Panc1 (cell line): ENCODE measurements at regions not wholly inside any gene's neighbourhood (a gene's known extent, or its start where the extent isn't known, plus 50 kb on each side); places are given as distances from the start of the nearest gene placed in this dataset.

Source experiments
- ATAC-seq: fragments of 200-7000 bp; cut with Tn5 transposase; 2 replicates; pipeline ENCODE4 v1.9.1; 2020; ENCODE audit warnings: mild to moderate bottlenecking, moderate library complexity
- BruUV-seq: library from RNA; stranded (reverse); fragments of 400-500 nt; replicated peaks from 2 replicates; lab custom pipeline; 2021; lab: Mats Ljungman, UMichigan
- CTCF ChIA-PET: fragments of 300-600 bp; sonication (Branson Sonifier 250); formaldehyde crosslinking; loops from one replicate; lab custom pipeline; 2022; ENCODE audit warnings: antibody characterized with exemption; lab: Charles Lee
- POLR2A ChIA-PET: fragments of 300-600 bp; sonication (Branson Sonifier 250); formaldehyde crosslinking; loops from one replicate; lab custom pipeline; 2022; ENCODE audit warnings: antibody characterized with exemption; lab: Charles Lee
- DNase-seq: peaks from one replicate; pipeline ENCODE4 v3.0.0-alpha.2; 2010; ENCODE audit warnings: low read depth, low spot score
- H3K27ac ChIP-seq: 2 replicates; pipeline ENCODE4 v1.5.1; 2011; ENCODE audit warnings: mild to moderate bottlenecking, low read length, inconsistent platforms
- H3K27me3 ChIP-seq: fragments of 200-500 bp; sonication (Bioruptor generic); 2 replicates; pipeline ENCODE4 v1.6.0; 2014; ENCODE audit warnings: low read length, inconsistent platforms; ENCODE audit not compliant: control insufficient read depth, insufficient read depth
- H3K36me3 ChIP-seq: fragments of 200-500 bp; sonication (Bioruptor generic); 2 replicates; pipeline ENCODE4 v1.5.1; 2014; ENCODE audit warnings: inconsistent platforms, mild to moderate bottlenecking, low read length, moderate library complexity; ENCODE audit not compliant: control insufficient read depth, insufficient read depth
- H3K4me1 ChIP-seq: 2 replicates; pipeline ENCODE4 v1.5.1; 2011; ENCODE audit warnings: inconsistent platforms, mild to moderate bottlenecking, low read length, moderate library complexity; ENCODE audit not compliant: control insufficient read depth, insufficient read depth
- H3K4me3 ChIP-seq, 2 experiments: 2 replicates each; pipeline ENCODE4 v1.5.1; 2011 to 2012; ENCODE audit warnings: low read depth in 2 of 2, low read length in 2 of 2, mild to moderate bottlenecking in 2 of 2, inconsistent platforms in 1 of 2, moderate library complexity in 1 of 2
- H3K9me3 ChIP-seq: fragments of 200-500 bp; sonication (Bioruptor generic); 2 replicates; pipeline ENCODE4 v1.5.1; 2014; ENCODE audit warnings: low read depth, mild to moderate bottlenecking, inconsistent platforms, low read length, moderate library complexity; ENCODE audit not compliant: control insufficient read depth, insufficient read depth
- CTCF ChIP-seq: fragments of 450-650 bp; IDR thresholded peaks from 2 replicates; pipeline ENCODE4 v1.5.1; 2017; ENCODE audit warnings: mild to moderate bottlenecking
- POLR2AphosphoS5 ChIP-seq: IDR thresholded peaks from 2 replicates; pipeline ENCODE4 v1.6.1; 2012; ENCODE audit warnings: mild to moderate bottlenecking, low read depth, low read length, moderate library complexity
- REST ChIP-seq, 2 experiments: IDR thresholded peaks; 2 replicates each; pipeline ENCODE4 v1.6.1; 2011 to 2012; ENCODE audit warnings: low read depth in 2 of 2, control low read depth in 1 of 2, low read length in 1 of 2, mild to moderate bottlenecking in 1 of 2, moderate library complexity in 1 of 2; ENCODE audit not compliant: insufficient read depth in 1 of 2
- SIN3A ChIP-seq: IDR thresholded peaks from 2 replicates; pipeline ENCODE4 v1.6.1; 2012; ENCODE audit warnings: low read depth, mild to moderate bottlenecking, low read length, moderate library complexity, borderline replicate concordance; ENCODE audit not compliant: insufficient read depth
- TCF7L2 ChIP-seq: IDR thresholded peaks from 2 replicates; pipeline ENCODE4 v1.6.1; 2011; ENCODE audit warnings: mild to moderate bottlenecking, low read depth, low read length, inconsistent platforms
- in situ Hi-C: cut with HindIII; loops from 2 replicates; pipeline ENCODE4 v1.10.0; 2016; ENCODE audit warnings: low sequenced_read_pairs, low pct_unique_long_range_greater_than_20kb
- intact Hi-C: fragments of 100-400 bp; cut with micrococcal nuclease; formaldehyde crosslinking; loops from one replicate; pipeline ENCODE4 v1.10.0; 2022; ENCODE audit not compliant: unreplicated experiment

- Histone ChIP-seq H3K9me3 (no peaks in the 10 kb centered on the region; the same call in 1 of the 2 replicates), H3K36me3 (no peaks in the 10 kb centered on the region), H3K4me1 (no peaks in the 10 kb centered on the region), H3K4me3 (no peak overlapping the region), H3K27me3 (no peaks in the 10 kb centered on the region), H3K27ac (no peak overlapping the region)
- no peak for TF ChIP-seq SIN3A
- TF ChIP-seq REST (IDR thresholded peaks at IDR 0.05; ENCODE audit: insufficient read depth in 1 of 2, low read depth in 2 of 2, low read length in 1 of 2), result no peak
- TF ChIP-seq POLR2AphosphoS5, result no peak
- no peak for TF ChIP-seq CTCF
- no peak for TF ChIP-seq TCF7L2
- ChIA-PET CTCF (no interaction called here), POLR2A (no interaction called here)
- ATAC-seq (no peak), DNase-seq (no peak)
- intact Hi-C loops (no loop called here), in situ Hi-C loops (no loop called here)
- BruUV-seq, result no TSS peak
Observed at GRCh38 chr3:53416530-53416929, 69.2 kb upstream of the DCP1A start.

GRCh38 chr3:53420831-53421230, 73.5 kb upstream of the DCP1A start:
- in situ Hi-C loops, result no loop called here
- H3K27ac ChIP-seq, result no peak overlapping the region
- CTCF ChIA-PET, result no interaction called here
- ATAC-seq (no peak), DNase-seq (no peak)
- BruUV-seq, result no TSS peak
- no peaks in the 10 kb centered on the region for H3K27me3 ChIP-seq
- no peak for TF ChIP-seq TCF7L2
- no peak for TF ChIP-seq REST (IDR thresholded peaks at IDR 0.05; ENCODE audit: insufficient read depth in 1 of 2, low read depth in 2 of 2, low read length in 1 of 2)
- no peak for TF ChIP-seq CTCF
- TF ChIP-seq POLR2AphosphoS5, result no peak
- TF ChIP-seq SIN3A, result no peak
- H3K36me3 ChIP-seq, result no peaks in the 10 kb centered on the region
- intact Hi-C loops, result no loop called here
- no peaks in the 10 kb centered on the region for H3K4me1 ChIP-seq
- POLR2A ChIA-PET, result no interaction called here
- H3K9me3 ChIP-seq, result no peaks in the 10 kb centered on the region
- H3K4me3 ChIP-seq, result no peak overlapping the region
